BLaER1 treated with 17β-estradiol and CSF1 and Interleukin-3, amounts not matched to agents 10 nM and 100 nM (cell line): ENCODE measurements at regions not wholly inside any gene's neighbourhood (a gene's known extent, or its start where the extent isn't known, plus 50 kb on each side); places are given as distances from the start of the nearest gene placed in this dataset.

Experiments
- H3K27ac ChIP-seq, 11 experiments: shearing (Covaris generic); formaldehyde crosslinking; 2 replicates each; pipeline ENCODE4 v1.8.1; 2022
- H3K27me3 ChIP-seq, 11 experiments: shearing (Covaris generic); formaldehyde crosslinking; 2 replicates each; pipeline ENCODE4 v1.8.1; 2022
- H3K36me3 ChIP-seq, 11 experiments: shearing (Covaris generic); formaldehyde crosslinking; 2 replicates each; pipeline ENCODE4 v1.8.1; 2022
- H3K4me1 ChIP-seq, 10 experiments: shearing (Covaris generic); formaldehyde crosslinking; 2 replicates each; pipeline ENCODE4 v1.8.1; 2022
- H3K4me2 ChIP-seq, 11 experiments: shearing (Covaris generic); formaldehyde crosslinking; 2 replicates each; pipeline ENCODE4 v1.8.1; 2022
- H3K4me3 ChIP-seq, 10 experiments: shearing (Covaris generic); formaldehyde crosslinking; 2 replicates each; pipeline ENCODE4 v1.8.1; 2022
- H3K9ac ChIP-seq, 11 experiments: shearing (Covaris generic); formaldehyde crosslinking; 2 replicates each; pipeline ENCODE4 v1.8.1; 2022
- H3K9me3 ChIP-seq, 11 experiments: shearing (Covaris generic); formaldehyde crosslinking; replicated peaks in 1 of 11; 2 replicates each; pipeline ENCODE4 v1.8.1; 2022
- H4K20me1 ChIP-seq, 11 experiments: shearing (Covaris generic); formaldehyde crosslinking; 2 replicates each; pipeline ENCODE4 v1.8.1; 2022
- Cebpa-rat ChIP-seq, 11 experiments: shearing (Covaris generic); IDR thresholded peaks; 2 replicates each; pipeline ENCODE4 v1.8.1; 2022

DNA sequence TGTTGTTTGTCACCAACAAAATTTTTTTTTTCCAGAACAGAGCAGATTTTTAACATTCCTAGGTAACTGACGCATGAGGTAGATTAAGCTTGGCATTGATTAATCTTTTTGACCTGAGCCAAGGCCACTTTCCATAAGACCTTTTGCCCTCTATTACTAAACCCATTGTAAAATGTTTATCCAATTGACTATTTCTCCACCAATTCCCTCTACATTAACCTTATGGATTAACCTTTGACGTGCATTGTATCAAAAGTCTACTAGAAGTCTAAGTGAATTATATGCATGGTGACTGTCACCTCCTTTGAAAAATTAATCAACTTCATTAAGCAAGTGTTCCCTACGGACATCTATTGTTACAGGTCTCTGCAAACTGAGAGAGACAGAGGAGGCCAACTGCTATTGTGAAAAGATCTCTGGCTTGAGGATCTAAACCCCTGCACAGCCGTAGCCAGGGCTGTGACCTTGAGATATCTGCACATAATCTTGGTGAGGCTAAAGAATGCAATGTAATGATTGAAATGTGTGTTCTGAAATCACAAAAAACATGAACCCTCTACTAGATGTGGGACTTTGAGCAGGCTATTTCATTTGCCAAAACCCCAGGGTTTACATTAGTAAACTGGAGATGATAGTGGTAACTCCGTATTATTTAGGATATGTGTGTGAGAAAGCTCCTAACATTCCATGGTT lies 632.2 kb downstream of the TLR4 start:
- H4K20me1 ChIP-seq, result no peaks in the 10 kb centered on the region
- no peak overlapping the region for H3K27ac ChIP-seq
- no peak overlapping the region for H3K4me2 ChIP-seq
- TF ChIP-seq Cebpa-rat (IDR thresholded peaks at IDR 0.05), result no peak
- H3K9ac ChIP-seq, result no peak overlapping the region
- no peak overlapping the region for H3K4me3 ChIP-seq
- H3K36me3 ChIP-seq, result no peaks in the 10 kb centered on the region
- H3K27me3 ChIP-seq, result no peaks in the 10 kb centered on the region
- H3K4me1 ChIP-seq, result no peaks in the 10 kb centered on the region
- no peaks in the 10 kb centered on the region for H3K9me3 ChIP-seq

DNA sequence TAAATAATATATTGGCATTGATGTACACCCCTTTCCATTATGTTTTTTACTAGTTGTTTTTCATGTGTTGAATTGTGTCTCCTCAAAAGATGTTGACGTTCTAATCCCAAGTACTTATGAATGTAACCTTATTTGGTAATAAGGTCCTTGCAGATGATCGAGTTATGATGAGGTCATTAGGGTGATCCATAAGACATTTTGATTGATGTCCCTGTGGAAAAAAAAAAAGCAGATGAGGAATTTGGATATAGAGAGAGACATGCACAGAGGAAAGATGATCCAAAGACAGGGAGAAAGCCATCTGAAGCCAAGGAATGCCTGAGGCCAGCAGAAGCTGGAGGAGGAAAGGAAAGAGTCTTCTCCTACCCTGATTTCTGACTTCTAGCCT lies 632.7 kb downstream of the TLR4 start:
- Histone ChIP-seq H4K20me1 (no peaks in the 10 kb centered on the region), H3K27ac (no peak overlapping the region), H3K9ac (no peak overlapping the region), H3K27me3 (no peaks in the 10 kb centered on the region), H3K4me3 (no peak overlapping the region), H3K4me2 (no peak overlapping the region), H3K36me3 (no peaks in the 10 kb centered on the region), H3K9me3 (no peaks in the 10 kb centered on the region), H3K4me1 (no peaks in the 10 kb centered on the region)
- no peak for TF ChIP-seq Cebpa-rat (IDR thresholded peaks at IDR 0.05)

DNA sequence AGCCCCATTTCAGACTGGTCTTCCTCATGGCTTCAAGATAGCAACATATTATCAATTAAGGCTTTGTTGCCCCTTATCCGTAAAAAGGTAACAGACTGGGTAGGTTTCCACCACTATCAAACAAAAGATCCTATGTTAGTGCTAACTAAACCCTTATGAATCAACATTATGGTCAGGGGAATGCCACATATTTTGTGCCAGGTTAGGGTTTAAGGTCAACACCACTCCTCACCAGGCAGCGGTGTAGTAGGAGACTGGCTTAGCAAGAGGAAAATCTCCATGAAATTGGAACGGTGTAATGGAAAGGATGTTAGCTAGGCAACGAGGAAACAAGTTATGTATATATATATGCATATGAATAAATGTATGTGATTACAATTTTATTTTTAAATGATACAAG lies 655.8 kb downstream of the TLR4 start:
- Histone ChIP-seq H3K4me3 (no peak overlapping the region), H3K27ac (no peak overlapping the region), H3K9ac (no peak overlapping the region), H3K4me2 (no peak overlapping the region), H4K20me1 (no peaks in the 10 kb centered on the region), H3K36me3 (no peaks in the 10 kb centered on the region), H3K9me3 (peaks cover 24 to 33% (median 28%) of the 10 kb centered on the region in 11 experiments), H3K4me1 (peaks cover 0 to 11% (median 0%) of the 10 kb centered on the region in 10 experiments; a peak in 3 of 20 replicates), H3K27me3 (no peaks in the 10 kb centered on the region)
- TF ChIP-seq Cebpa-rat (IDR thresholded peaks at IDR 0.05), result no peak

DNA sequence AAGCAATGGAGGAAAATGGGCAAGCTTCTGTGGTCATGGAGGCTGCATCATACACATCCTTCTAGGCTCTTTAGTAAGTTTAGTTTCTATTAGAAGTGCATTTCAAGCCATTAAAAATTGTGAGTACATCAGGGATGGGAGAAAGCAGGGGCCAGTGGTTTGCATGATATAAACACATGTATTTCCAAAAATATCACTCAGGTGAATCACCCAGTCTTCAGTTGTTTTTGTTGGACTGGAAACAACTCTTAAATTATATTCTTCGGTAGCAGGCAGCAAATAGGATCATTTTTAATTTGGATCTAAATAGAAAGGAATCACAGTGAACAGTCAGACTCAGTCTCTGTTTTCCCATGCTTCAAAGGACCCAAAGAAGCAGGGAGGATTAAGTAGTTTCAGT lies 657.9 kb downstream of the TLR4 start:
- no peak overlapping the region for H3K4me2 ChIP-seq
- H3K4me3 ChIP-seq, result no peak overlapping the region
- no peaks in the 10 kb centered on the region for H3K36me3 ChIP-seq
- H4K20me1 ChIP-seq, result no peaks in the 10 kb centered on the region
- TF ChIP-seq Cebpa-rat (IDR thresholded peaks at IDR 0.05), result no peak
- peaks cover 0 to 11% (median 0%) of the 10 kb centered on the region in 10 experiments; a peak in 3 of 20 replicates for H3K4me1 ChIP-seq
- peaks cover 24 to 35% (median 29%) of the 10 kb centered on the region in 11 experiments for H3K9me3 ChIP-seq
- no peak overlapping the region for H3K9ac ChIP-seq
- no peaks in the 10 kb centered on the region for H3K27me3 ChIP-seq
- no peak overlapping the region for H3K27ac ChIP-seq

DNA sequence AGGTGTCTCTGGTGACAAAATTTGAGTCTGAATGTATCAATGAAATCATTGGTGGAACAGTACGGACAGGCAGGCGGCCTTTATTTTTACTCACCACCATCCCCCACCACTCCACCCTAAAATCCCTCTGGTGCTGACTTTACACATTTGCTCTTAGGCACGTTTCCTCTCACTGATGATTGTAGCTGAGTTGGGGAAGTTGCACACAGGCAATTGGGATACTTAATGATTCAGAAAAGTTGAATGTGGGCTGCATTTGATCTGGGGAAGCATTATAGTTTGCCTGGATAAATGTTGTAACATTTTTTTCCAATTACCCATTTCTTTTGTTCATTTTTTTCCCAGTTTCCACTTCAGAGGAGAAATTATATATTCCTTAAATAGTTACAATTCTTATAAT lies 658.4 kb downstream of the TLR4 start:
- no peaks in the 10 kb centered on the region for H4K20me1 ChIP-seq
- peaks cover 0 to 11% (median 0%) of the 10 kb centered on the region in 10 experiments; a peak in 3 of 20 replicates for H3K4me1 ChIP-seq
- H3K36me3 ChIP-seq, result no peaks in the 10 kb centered on the region
- H3K9ac ChIP-seq, result no peak overlapping the region
- TF ChIP-seq Cebpa-rat (IDR thresholded peaks at IDR 0.05), result no peak
- H3K27me3 ChIP-seq, result no peaks in the 10 kb centered on the region
- H3K4me2 ChIP-seq, result no peak overlapping the region
- H3K9me3 ChIP-seq, result peaks cover 24 to 35% (median 29%) of the 10 kb centered on the region in 11 experiments
- no peak overlapping the region for H3K27ac ChIP-seq
- H3K4me3 ChIP-seq, result no peak overlapping the region

DNA sequence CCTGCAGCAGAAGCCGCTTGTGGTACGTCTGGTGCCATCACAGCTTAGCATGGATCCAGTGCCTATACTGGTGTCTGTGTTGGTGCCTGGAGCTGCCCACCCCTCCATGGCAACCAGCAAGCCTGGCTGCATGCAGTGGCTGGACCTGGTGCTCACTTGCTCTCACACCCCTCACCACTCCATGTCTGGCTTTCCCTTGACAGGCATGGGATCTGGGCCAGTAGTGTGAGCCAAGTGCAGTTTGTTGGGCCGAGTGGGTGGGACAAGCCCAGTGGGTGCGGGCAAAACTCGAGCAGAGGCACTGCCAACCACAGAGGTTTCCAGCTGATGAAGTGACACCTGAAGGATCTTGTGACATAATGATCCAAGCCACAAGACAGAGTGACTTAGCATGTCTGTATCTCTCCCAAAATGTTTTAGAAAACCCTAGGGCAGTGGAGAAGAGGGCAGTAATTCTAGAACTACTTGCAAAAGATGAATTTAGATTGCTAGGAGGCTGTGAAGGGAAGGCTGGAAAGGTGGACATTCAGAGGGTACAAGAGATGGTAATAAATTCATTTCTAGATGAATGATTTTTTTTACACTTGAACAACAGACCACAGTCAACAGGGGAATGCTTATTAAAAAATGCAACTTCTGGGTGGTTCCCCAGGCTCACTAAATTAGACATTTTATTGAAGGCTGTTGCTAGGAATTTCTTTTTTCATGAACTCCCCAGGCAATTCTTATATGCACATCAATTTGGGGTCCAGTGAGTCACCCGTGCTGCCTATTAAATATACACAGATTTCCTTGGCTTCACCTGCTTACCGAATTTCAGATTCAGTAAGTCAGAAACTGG lies 660.3 kb downstream of the TLR4 start:
- H3K9me3 ChIP-seq, result peaks cover 24 to 35% (median 29%) of the 10 kb centered on the region in 11 experiments
- no peaks in the 10 kb centered on the region for H4K20me1 ChIP-seq
- H3K27ac ChIP-seq, result no peak overlapping the region
- H3K4me1 ChIP-seq, result no peaks in the 10 kb centered on the region
- H3K27me3 ChIP-seq, result no peaks in the 10 kb centered on the region
- no peak overlapping the region for H3K9ac ChIP-seq
- no peak for TF ChIP-seq Cebpa-rat (IDR thresholded peaks at IDR 0.05)
- no peak overlapping the region for H3K4me2 ChIP-seq
- no peak overlapping the region for H3K4me3 ChIP-seq
- H3K36me3 ChIP-seq, result no peaks in the 10 kb centered on the region

DNA sequence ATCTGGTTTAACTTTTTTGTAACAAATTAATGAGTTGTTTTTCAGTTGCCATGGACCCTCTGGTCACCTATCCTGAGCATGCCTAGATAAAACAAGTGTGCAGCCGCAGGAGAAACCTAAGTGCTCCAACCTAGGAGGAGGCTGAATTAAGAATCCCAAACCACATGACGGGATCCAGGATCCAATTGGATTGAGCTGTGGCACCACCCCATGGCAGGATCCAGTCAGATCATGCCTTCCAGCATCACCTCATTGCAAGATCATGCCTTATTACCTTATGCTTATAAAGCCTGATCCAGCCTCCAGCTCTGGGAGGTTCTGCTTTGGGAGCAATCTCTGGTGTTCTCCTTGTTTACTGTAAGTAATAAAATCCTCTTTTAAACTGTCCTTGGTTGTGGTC lies 662.0 kb downstream of the TLR4 start:
- no peaks in the 10 kb centered on the region for H3K27me3 ChIP-seq
- H3K9ac ChIP-seq, result no peak overlapping the region
- no peak overlapping the region for H3K4me2 ChIP-seq
- H4K20me1 ChIP-seq, result no peaks in the 10 kb centered on the region
- H3K9me3 ChIP-seq, result peaks cover 24 to 35% (median 29%) of the 10 kb centered on the region in 11 experiments
- H3K27ac ChIP-seq, result no peak overlapping the region
- no peaks in the 10 kb centered on the region for H3K36me3 ChIP-seq
- no peaks in the 10 kb centered on the region for H3K4me1 ChIP-seq
- TF ChIP-seq Cebpa-rat (IDR thresholded peaks at IDR 0.05), result no peak
- H3K4me3 ChIP-seq, result no peak overlapping the region

DNA sequence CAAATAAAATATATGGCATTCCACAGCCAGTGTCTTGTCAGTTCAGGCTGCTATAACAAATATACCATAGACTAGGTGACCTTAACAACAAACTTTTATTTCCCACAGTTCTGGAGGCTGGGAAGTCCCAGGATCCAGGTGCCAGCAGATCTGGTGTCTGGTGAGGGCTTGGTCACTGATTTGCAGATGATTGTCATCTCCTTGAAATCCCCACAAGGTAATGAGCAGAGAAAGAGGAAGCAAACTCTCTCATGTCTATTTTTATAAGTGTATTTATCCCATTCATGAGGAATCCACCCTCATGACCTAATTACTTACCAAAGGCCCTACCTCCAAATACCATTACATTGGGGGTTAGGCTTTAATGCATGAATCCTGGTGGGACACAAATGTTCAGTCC lies 663.2 kb downstream of the TLR4 start:
- no peak for TF ChIP-seq Cebpa-rat (IDR thresholded peaks at IDR 0.05)
- no peaks in the 10 kb centered on the region for H3K4me1 ChIP-seq
- H3K4me3 ChIP-seq, result no peak overlapping the region
- H3K27ac ChIP-seq, result no peak overlapping the region
- H3K9ac ChIP-seq, result no peak overlapping the region
- H4K20me1 ChIP-seq, result no peaks in the 10 kb centered on the region
- no peaks in the 10 kb centered on the region for H3K27me3 ChIP-seq
- no peaks in the 10 kb centered on the region for H3K36me3 ChIP-seq
- no peak overlapping the region for H3K4me2 ChIP-seq
- peaks cover 23 to 30% (median 27%) of the 10 kb centered on the region in 11 experiments for H3K9me3 ChIP-seq

DNA sequence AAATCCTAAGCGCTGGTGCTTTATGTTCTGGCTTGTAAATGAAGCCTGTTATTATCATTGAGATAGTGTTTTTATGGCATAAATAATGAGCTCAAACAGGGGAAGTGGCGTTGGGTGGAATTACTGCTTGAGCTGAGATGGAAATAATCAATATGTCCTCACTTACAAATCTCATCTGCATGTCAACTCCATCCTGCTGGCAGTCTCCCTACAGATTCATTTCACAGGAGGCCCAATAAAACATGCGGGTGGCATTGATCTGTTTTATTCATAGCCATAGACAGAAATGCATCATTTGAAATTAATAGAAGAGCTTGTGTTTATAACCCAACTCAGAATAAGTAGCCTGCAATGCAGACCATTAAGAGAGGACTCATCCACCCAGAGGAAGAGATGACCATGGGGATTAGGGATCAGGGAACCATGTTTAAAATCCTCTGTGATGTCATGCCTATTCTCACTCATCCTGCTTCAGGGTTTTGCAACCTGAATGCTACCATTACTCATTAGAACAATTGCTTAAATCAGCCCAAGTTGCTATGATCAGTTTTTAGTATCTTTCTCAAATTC lies 680.4 kb downstream of the TLR4 start:
- Histone ChIP-seq H3K27ac (no peak overlapping the region), H3K4me2 (no peak overlapping the region), H3K4me1 (no peaks in the 10 kb centered on the region), H4K20me1 (no peaks in the 10 kb centered on the region), H3K9me3 (no peaks in the 10 kb centered on the region), H3K4me3 (no peak overlapping the region), H3K36me3 (no peaks in the 10 kb centered on the region), H3K27me3 (no peaks in the 10 kb centered on the region), H3K9ac (no peak overlapping the region)
- no peak for TF ChIP-seq Cebpa-rat (IDR thresholded peaks at IDR 0.05)
